HepG2 (cell line): ENCODE measurements at regions not wholly inside any gene's neighbourhood (a gene's known extent, or its start where the extent isn't known, plus 50 kb on each side); places are given as distances from the start of the nearest gene placed in this dataset.

ENCODE experiments used
- ATF2 ChIP-seq: sonication (generic); formaldehyde crosslinking; IDR thresholded peaks from 2 replicates; pipeline ENCODE4 v1.4.0; 2020; ENCODE audit warnings: missing genetic modification reagents
- CREM ChIP-seq, 2 experiments: sonication (generic) in 1 of 2; formaldehyde crosslinking in 1 of 2; IDR thresholded peaks; 2 replicates each; pipeline versions ENCODE4 v1.4.0 to v1.6.1; 2016 to 2020; ENCODE audit warnings: antibody characterized with exemption in 1 of 2, mild to moderate bottlenecking in 1 of 2, missing genetic modification reagents in 1 of 2
- DPF2 ChIP-seq: sonication (generic); formaldehyde crosslinking; IDR thresholded peaks from 2 replicates; pipeline ENCODE4 v1.4.0; 2020; ENCODE audit warnings: mild to moderate bottlenecking, low read depth, missing genetic modification reagents, borderline replicate concordance
- ETV6 ChIP-seq: sonication (generic); formaldehyde crosslinking; conservative IDR thresholded peaks from 2 replicates; pipeline ENCODE4 v1.4.0; 2020; ENCODE audit warnings: missing genetic modification reagents
- EZH2 ChIP-seq: conservative IDR thresholded peaks from 2 replicates; pipeline ENCODE4 v1.6.1; 2012; ENCODE audit warnings: mild to moderate bottlenecking, low read depth, low read length, moderate library complexity
- POLR2AphosphoS5 ChIP-seq: IDR thresholded peaks from 2 replicates; pipeline ENCODE4 v1.6.1; 2012; ENCODE audit warnings: low read depth, low read length
- TBX3 ChIP-seq: fragments of 450-650 bp; IDR thresholded peaks from 2 replicates; pipeline ENCODE4 v1.6.1; 2017; ENCODE audit warnings: antibody characterized with exemption, mild to moderate bottlenecking, inconsistent platforms, borderline replicate concordance
- ZNF20 ChIP-seq: sonication (generic); formaldehyde crosslinking; IDR thresholded peaks from 2 replicates; pipeline ENCODE4 v1.4.0; 2020; ENCODE audit warnings: mild to moderate bottlenecking, moderate library complexity, missing genetic modification reagents
- ZNF572 ChIP-seq: sonication (generic); formaldehyde crosslinking; IDR thresholded peaks from 2 replicates; pipeline ENCODE4 v1.5.1; 2020; ENCODE audit warnings: mild to moderate bottlenecking, missing genetic modification reagents
- ZNF790 ChIP-seq: sonication (generic); formaldehyde crosslinking; IDR thresholded peaks from 2 replicates; pipeline ENCODE4 v1.8.0; 2022; ENCODE audit warnings: missing genetic modification reagents, mild to moderate bottlenecking, borderline replicate concordance
- ZZZ3 ChIP-seq: sonication (generic); formaldehyde crosslinking; IDR thresholded peaks from 2 replicates; pipeline ENCODE4 v1.4.0; 2020; ENCODE audit warnings: missing genetic modification reagents, mild to moderate bottlenecking, borderline replicate concordance
- TF ChIP-seq, protein P1 (sequence below): sonication (generic); formaldehyde crosslinking; IDR thresholded peaks from 2 replicates; pipeline ENCODE4 v1.5.1; 2020; ENCODE audit warnings: mild to moderate bottlenecking, missing genetic modification reagents, borderline replicate concordance
- TF ChIP-seq, protein P2 (sequence below): sonication (generic); formaldehyde crosslinking; IDR thresholded peaks from 2 replicates; pipeline ENCODE4 v1.5.0; 2020; ENCODE audit warnings: mild to moderate bottlenecking, missing genetic modification reagents, moderate library complexity

DNA sequence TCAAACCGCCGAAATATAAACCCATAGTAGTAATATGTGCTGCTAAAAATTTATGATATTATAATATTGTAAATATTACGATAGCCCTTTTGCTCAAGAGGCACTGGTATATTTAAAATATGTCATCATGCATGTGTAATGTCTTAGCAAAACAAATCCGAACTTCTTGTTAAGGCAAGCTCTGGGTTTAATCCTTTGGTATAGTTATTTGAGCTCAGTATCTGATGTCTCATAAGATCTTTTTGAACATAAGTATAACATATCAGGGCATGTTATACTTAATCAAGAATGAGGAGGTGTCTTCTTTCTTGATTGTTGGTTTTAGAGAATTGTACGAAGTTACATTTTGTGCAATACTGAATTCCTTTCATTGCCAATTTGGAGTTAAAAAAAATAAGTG lies 154.1 kb upstream of the CBLB start:
- TF ChIP-seq ZNF572 (CRISPR knock-in tag) (no peak), ETV6 (CRISPR knock-in tag) (no peak), ZNF20 (no peak), CREM (IDR thresholded peaks at IDR 0.05) (no peak), CREM (CRISPR knock-in tag; IDR thresholded peaks at IDR 0.05) (no peak), TBX3 (no peak), ATF2 (CRISPR knock-in tag) (no peak), POLR2AphosphoS5 (no peak), EZH2 (no peak), DPF2 (CRISPR knock-in tag) (no peak), ZNF790 (no peak), ZZZ3 (CRISPR knock-in tag) (no peak)
- TF ChIP-seq, protein P1, sequence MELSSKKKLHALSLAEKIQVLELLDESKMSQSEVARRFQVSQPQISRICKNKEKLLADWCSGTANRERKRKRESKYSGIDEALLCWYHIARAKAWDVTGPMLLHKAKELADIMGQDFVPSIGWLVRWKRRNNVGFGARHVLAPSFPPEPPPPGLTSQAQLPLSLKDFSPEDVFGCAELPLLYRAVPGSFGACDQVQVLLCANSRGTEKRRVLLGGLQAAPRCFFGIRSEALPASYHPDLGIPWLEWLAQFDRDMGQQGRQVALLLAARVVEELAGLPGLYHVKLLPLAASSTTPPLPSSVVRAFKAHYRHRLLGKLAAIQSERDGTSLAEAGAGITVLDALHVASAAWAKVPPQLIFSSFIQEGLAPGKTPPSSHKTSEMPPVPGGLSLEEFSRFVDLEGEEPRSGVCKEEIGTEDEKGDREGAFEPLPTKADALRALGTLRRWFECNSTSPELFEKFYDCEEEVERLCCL (CRISPR knock-in tag) = no peak
- TF ChIP-seq, protein P2, sequence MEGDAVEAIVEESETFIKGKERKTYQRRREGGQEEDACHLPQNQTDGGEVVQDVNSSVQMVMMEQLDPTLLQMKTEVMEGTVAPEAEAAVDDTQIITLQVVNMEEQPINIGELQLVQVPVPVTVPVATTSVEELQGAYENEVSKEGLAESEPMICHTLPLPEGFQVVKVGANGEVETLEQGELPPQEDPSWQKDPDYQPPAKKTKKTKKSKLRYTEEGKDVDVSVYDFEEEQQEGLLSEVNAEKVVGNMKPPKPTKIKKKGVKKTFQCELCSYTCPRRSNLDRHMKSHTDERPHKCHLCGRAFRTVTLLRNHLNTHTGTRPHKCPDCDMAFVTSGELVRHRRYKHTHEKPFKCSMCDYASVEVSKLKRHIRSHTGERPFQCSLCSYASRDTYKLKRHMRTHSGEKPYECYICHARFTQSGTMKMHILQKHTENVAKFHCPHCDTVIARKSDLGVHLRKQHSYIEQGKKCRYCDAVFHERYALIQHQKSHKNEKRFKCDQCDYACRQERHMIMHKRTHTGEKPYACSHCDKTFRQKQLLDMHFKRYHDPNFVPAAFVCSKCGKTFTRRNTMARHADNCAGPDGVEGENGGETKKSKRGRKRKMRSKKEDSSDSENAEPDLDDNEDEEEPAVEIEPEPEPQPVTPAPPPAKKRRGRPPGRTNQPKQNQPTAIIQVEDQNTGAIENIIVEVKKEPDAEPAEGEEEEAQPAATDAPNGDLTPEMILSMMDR (CRISPR knock-in tag) = no peak
